ENCODE measurements at regions not wholly inside any gene's neighbourhood (a gene's known extent, or its start where the extent isn't known, plus 50 kb on each side); places are given as distances from the start of the nearest gene placed in this dataset.
"Not testable (repeated sequence)": the region's sequence is repeated elsewhere in the genome, so short reads cannot be mapped to it uniquely, and the experiment has no call there.

DNA sequence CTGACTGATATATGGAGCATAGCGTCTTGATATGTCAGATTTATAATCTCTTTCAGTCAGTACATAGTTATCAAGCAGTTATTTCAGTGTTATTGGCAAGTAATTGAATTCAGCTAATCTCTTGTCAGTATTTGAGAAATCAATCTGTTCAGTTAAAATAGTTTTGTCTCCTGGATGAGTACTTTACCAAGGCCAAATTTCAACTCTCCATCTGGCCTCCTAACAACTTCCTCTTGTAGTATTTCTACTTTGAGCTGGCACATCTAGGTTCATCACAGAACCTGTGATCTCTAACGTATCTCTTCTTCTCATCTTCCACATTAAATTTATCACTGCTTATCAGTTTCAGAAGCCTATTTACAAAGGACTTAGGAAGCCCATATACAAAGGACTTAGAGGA, 690.5 kb downstream of the C12orf50 start:
- TF ChIP-seq, protein P1, sequence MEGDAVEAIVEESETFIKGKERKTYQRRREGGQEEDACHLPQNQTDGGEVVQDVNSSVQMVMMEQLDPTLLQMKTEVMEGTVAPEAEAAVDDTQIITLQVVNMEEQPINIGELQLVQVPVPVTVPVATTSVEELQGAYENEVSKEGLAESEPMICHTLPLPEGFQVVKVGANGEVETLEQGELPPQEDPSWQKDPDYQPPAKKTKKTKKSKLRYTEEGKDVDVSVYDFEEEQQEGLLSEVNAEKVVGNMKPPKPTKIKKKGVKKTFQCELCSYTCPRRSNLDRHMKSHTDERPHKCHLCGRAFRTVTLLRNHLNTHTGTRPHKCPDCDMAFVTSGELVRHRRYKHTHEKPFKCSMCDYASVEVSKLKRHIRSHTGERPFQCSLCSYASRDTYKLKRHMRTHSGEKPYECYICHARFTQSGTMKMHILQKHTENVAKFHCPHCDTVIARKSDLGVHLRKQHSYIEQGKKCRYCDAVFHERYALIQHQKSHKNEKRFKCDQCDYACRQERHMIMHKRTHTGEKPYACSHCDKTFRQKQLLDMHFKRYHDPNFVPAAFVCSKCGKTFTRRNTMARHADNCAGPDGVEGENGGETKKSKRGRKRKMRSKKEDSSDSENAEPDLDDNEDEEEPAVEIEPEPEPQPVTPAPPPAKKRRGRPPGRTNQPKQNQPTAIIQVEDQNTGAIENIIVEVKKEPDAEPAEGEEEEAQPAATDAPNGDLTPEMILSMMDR (conservative IDR thresholded peaks at IDR 0.05): no peak
- H3K27ac ChIP-seq: no peak overlapping the region

DNA sequence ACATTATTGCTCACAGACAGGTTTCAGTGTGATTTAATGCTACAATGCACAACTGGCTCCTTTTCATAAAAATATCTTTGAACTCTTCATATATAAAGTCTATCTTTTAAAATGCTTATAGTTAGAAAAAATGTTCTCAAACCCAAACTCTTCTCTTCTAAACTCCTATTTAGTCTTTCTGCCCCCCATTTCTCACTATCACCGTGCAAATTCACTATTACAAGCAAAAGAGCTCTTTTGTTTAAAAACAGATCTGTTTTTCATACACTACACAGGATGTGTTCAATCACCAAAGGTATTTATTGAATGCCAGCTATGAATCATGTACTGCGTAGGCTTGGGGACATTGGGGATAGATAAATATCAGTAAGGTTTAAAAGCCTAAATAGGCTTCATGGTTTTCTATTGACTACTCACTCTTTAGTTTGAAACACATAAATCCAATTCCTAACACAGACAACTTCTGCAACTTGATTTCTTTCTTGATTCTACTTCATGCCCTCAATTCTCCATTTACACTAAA, 692.3 kb downstream of the C12orf50 start:
- TF ChIP-seq, protein P1 (conservative IDR thresholded peaks at IDR 0.05): no peak
- H3K27ac ChIP-seq: no peak overlapping the region

DNA sequence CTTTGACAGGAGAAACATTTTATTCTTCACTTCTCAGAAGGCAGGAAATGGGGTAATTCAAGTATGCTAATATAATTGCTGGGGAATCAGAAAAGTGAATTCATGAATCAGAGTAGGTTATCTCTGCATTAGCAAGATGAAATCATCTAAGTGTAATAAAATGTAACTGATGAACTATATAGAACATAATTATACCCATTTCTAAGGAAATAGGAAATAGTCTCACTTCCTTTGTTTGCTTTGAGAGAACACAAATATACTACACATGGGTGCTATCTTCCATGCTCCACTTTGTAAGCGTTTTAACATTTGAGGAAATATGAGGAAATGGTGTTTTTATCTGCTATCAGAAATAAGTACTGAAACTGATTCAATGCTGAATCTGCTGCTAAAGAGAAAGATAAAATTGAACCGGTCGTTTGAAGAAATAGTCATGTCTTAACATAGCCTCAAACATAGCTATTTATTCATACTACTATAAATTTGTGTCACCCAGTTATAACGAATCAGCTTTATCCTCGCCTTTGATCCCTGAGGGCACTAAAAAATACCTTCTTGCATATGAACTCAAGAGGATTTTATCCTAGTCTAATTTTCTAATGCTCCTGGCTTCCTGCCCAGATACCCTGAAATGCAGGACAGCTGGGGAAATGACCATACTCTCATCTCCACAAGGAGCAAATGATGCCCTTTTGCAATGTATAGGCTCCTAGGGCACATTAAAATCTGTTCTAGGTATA, 696.0 kb downstream of the C12orf50 start:
- H3K27ac ChIP-seq: no peak overlapping the region
- TF ChIP-seq, protein P1 (conservative IDR thresholded peaks at IDR 0.05): no peak

DNA sequence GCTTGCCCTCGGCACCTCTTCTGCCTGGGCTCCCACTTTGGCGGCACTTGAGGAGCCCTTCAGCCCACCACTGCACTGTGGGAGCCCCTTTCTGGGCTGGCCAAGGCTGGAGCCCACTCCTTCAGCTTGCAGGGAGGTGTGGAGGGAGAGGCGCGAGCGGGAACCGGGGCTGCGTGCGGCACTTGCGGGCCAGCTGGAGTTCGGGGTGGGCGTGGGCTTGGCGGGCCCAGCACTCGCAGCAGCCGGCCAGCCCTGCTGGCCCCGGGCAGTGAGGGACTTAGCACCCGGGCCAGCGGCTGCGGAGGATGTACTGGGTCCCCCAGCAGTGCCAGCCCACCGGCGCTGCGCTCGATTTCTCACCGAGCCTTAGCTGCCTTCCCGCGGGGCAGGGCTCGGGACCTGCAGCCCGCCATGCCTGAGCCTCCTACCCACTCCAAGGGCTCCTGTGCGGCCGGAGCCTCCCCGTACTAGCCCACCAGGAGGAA, 699.1 kb downstream of the C12orf50 start:
- H3K27ac ChIP-seq: not testable (repeated sequence)

DNA sequence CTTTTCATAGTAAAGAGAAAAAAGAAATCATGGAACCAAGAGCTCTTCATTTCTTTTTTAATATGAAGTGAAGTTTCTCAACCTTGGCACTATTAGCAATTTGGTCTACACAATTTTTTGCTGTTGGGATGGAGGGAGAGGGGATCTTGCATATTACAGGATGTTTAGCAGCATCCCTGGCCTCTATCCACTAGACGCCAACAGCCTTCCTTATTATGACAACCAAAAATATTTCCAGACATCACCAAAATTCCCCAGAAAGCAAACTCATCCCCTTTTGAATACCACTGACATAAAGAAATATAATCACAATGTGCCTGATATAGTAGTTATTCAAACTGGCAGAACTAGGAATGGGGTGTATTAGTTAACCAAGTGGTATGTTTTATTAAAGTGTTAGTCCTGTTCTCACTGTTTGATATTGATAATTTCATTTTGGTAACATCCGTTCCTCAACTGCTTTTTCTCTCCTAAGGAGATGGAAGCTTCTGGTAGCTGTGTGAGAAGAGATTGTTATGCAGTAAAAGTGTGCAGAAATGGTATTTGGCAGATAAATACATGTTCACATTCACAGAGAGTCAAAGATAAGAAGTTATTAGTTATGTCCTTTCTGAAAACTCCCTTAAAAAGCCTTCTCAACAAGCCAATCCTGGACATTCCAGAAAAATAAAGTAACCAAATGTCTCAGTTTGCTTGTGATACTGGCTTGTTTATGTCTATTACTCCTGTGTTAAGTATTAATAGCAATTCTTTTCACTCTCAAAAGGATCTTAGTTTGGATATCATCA, 699.9 kb downstream of the C12orf50 start:
- TF ChIP-seq, protein P1 (conservative IDR thresholded peaks at IDR 0.05): no peak
- H3K27ac ChIP-seq: no peak overlapping the region

DNA sequence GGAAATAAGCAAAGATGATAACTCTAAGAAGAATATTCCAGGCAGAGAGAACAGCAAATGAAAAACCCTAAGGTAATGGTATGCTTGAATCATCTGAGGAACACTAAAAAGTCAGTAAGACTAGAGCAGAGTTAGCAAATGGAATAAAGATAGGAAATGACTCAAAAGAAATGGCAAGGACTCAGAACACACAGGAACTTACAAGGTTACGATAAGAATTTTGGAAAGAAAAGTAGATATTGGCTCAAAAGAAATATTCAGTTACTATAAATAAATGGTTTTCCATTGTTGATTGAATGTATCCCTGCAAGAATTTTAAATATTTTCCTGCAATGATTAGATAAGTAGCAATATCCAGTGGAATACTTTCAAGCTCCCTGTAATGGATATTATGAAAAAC, 705.8 kb downstream of the C12orf50 start:
- TF ChIP-seq, protein P1 (conservative IDR thresholded peaks at IDR 0.05): no peak
- no peak overlapping the region for H3K27ac ChIP-seq

DNA sequence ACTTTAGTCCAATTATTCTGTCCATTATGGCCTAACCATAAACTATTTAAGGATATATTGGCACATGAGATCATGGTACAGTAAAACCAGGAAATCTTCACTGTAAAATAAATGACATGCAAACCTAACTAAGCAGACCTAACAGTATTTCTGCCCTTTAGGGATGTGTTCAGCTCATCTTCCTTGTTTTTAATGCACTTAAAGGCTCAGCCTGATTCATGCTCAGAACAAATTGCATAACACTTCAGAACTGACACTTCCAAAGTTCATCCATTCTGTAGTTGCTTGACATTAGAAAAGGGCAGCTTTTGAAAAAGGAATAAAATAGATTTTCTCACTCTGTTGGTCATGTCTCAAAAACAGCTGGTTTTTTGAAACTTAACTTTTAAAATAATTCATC, 708.5 kb downstream of the C12orf50 start:
- TF ChIP-seq, protein P1 (conservative IDR thresholded peaks at IDR 0.05): no peak
- no peak overlapping the region for H3K27ac ChIP-seq
